ENCODE measurements at regions not wholly inside any gene's neighbourhood (a gene's known extent, or its start where the extent isn't known, plus 50 kb on each side); places are given as distances from the start of the nearest gene placed in this dataset.

- H3K4me3 Mint-ChIP-seq = no peak overlapping the region
- no peaks in the 10 kb centered on the region for H3K27me3 Mint-ChIP-seq (ENCODE audit: low read depth)
- no peaks in the 10 kb centered on the region for H3K4me1 Mint-ChIP-seq
- POLR2A ChIA-PET = no interaction called here
- CTCF ChIA-PET = no interaction called here
- DNase-seq (ENCODE audit: low spot score) (no peak), ATAC-seq (no peak)
- peaks cover 34% of the 10 kb centered on the region for H3K9me3 Mint-ChIP-seq
- peaks cover 20% of the 10 kb centered on the region for H3K36me3 Mint-ChIP-seq
- TF ChIP-seq NFATC4 (CRISPR knock-in tag; IDR thresholded peaks at IDR 0.05) = no peak
- peak; percentile 26; the same call in 1 of the 2 replicates for TF ChIP-seq ZNF121 (CRISPR knock-in tag; IDR thresholded peaks at IDR 0.05)
- no peak overlapping the region for H3K27ac Mint-ChIP-seq
These were observed 131.2 kb upstream of the PDE3A start for GRCh38 chr12:20237091-20237490.

GRCh38 chr12:20245491-20245890, 122.8 kb upstream of the PDE3A start:
- TF ChIP-seq ERG (CRISPR knock-in tag; IDR thresholded peaks at IDR 0.05) (no peak), MAX (CRISPR knock-in tag; IDR thresholded peaks at IDR 0.05) (no peak), ELF4 (CRISPR knock-in tag; IDR thresholded peaks at IDR 0.05; ENCODE audit: low read depth) (no peak), TEAD1 (CRISPR knock-in tag; IDR thresholded peaks at IDR 0.05) (no peak), MLX (CRISPR knock-in tag; IDR thresholded peaks at IDR 0.05) (no peak), TCF7 (CRISPR knock-in tag; IDR thresholded peaks at IDR 0.05; ENCODE audit: low read depth) (no peak), ZNF416 (CRISPR knock-in tag; IDR thresholded peaks at IDR 0.05) (no peak), ZNF671 (CRISPR knock-in tag; IDR thresholded peaks at IDR 0.05) (no peak), NR1H2 (CRISPR knock-in tag; IDR thresholded peaks at IDR 0.05) (no peak), ZBTB21 (CRISPR knock-in tag; IDR thresholded peaks at IDR 0.05; ENCODE audit: borderline replicate concordance) (no peak), PREB (CRISPR knock-in tag; IDR thresholded peaks at IDR 0.05; ENCODE audit: borderline replicate concordance) (no peak), EMX1 (CRISPR knock-in tag; IDR thresholded peaks at IDR 0.05) (no peak), ZNF121 (CRISPR knock-in tag; IDR thresholded peaks at IDR 0.05) (no peak), TP53 (CRISPR knock-in tag; IDR thresholded peaks at IDR 0.05) (no peak), SMAD4 (CRISPR knock-in tag; IDR thresholded peaks at IDR 0.05) (no peak), AR (CRISPR knock-in tag; IDR thresholded peaks at IDR 0.05) (no peak)
- Mint-ChIP-seq H3K4me1 (0 out of 2 replicates have a peak, but pooled peaks cover 8% of the 10 kb centered on the region), H3K4me3 (no peak overlapping the region), H3K27ac (no peak overlapping the region), H3K9me3 (no peaks in the 10 kb centered on the region), H3K27me3 (ENCODE audit: low read depth) (no peaks in the 10 kb centered on the region; the same call in 1 of the 2 replicates), H3K36me3 (no peaks in the 10 kb centered on the region; the same call in 1 of the 2 replicates)
- ATAC-seq (no peak), DNase-seq (ENCODE audit: low spot score) (no peak)
- ChIA-PET CTCF (no interaction called here), POLR2A (no interaction called here)

- Mint-ChIP-seq H3K9me3 (no peaks in the 10 kb centered on the region), H3K27ac (no peak overlapping the region), H3K4me3 (no peak overlapping the region), H3K27me3 (ENCODE audit: low read depth) (no peaks in the 10 kb centered on the region; the same call in 1 of the 2 replicates), H3K4me1 (0 out of 2 replicates have a peak, but pooled peaks cover 8% of the 10 kb centered on the region), H3K36me3 (no peaks in the 10 kb centered on the region; the same call in 1 of the 2 replicates)
- CTCF ChIA-PET = interaction anchor here (1.0 to 2.1 kb wide), 2 partner anchors 119 to 333 kb away, joined by 4 to 6 read pairs; partner anchors contain the start of gene PDE3A
- ATAC-seq = no peak
- POLR2A ChIA-PET = no interaction called here
- DNase-seq (ENCODE audit: low spot score) = no peak
- TF ChIP-seq IRF2 (CRISPR knock-in tag; IDR thresholded peaks at IDR 0.05; ENCODE audit: borderline replicate concordance, low read depth) = no peak
- no peak for TF ChIP-seq NR1H2 (CRISPR knock-in tag; IDR thresholded peaks at IDR 0.05)
- TF ChIP-seq TEAD4 (CRISPR knock-in tag; IDR thresholded peaks at IDR 0.05) = no peak
- TF ChIP-seq GABPB1 (CRISPR knock-in tag; IDR thresholded peaks at IDR 0.05) = no peak
- no peak for TF ChIP-seq ZNF425 (CRISPR knock-in tag; conservative IDR thresholded peaks at IDR 0.05)
- no peak for TF ChIP-seq IRF1 (CRISPR knock-in tag; IDR thresholded peaks at IDR 0.05)
- no peak for TF ChIP-seq ZSCAN18 (CRISPR knock-in tag; IDR thresholded peaks at IDR 0.05)
These were observed 119.7 kb upstream of the PDE3A start for GRCh38 chr12:20248646-20249045.
